Skeletal muscle tissue (tissue), 3 donors: ENCODE measurements at regions not wholly inside any gene's neighbourhood (a gene's known extent, or its start where the extent isn't known, plus 50 kb on each side); places are given as distances from the start of the nearest gene placed in this dataset.

Experiments used
- H3K27ac ChIP-seq: one replicate; pipeline ENCODE4 v1.7.0; 2013; ENCODE audit warnings: mild to moderate bottlenecking, low read depth, low read length, inconsistent platforms
- H3K27me3 ChIP-seq, 3 donors: one replicate each; pipeline ENCODE4 v1.7.0; 2013; ENCODE audit warnings: low read length in 3 of 3; ENCODE audit not compliant: control insufficient read depth in 3 of 3, insufficient read depth in 3 of 3
- H3K36me3 ChIP-seq, 3 donors: one replicate each; pipeline ENCODE4 v1.7.0; 2013; ENCODE audit warnings: low read length in 3 of 3; ENCODE audit not compliant: control insufficient read depth in 3 of 3, insufficient read depth in 3 of 3
- H3K4me1 ChIP-seq, 3 donors: one replicate each; pipeline ENCODE4 v1.7.0; 2013; ENCODE audit warnings: low read length in 3 of 3, mild to moderate bottlenecking in 3 of 3; ENCODE audit not compliant: control insufficient read depth in 3 of 3, insufficient read depth in 3 of 3
- H3K4me3 ChIP-seq, 3 donors: one replicate each; pipeline ENCODE4 v1.7.0; 2013; ENCODE audit warnings: low read length in 3 of 3
- H3K9ac ChIP-seq, 3 donors: one replicate each; pipeline ENCODE4 v1.7.0; 2013; ENCODE audit warnings: low read length in 3 of 3, mild to moderate bottlenecking in 3 of 3, moderate library complexity in 2 of 3, low read depth in 1 of 3
- H3K9me3 ChIP-seq, 3 donors: one replicate each; pipeline ENCODE4 v1.7.0; 2013; ENCODE audit warnings: low read length in 3 of 3; ENCODE audit not compliant: control insufficient read depth in 3 of 3
- donor health status: Osteomylitis.

DNA sequence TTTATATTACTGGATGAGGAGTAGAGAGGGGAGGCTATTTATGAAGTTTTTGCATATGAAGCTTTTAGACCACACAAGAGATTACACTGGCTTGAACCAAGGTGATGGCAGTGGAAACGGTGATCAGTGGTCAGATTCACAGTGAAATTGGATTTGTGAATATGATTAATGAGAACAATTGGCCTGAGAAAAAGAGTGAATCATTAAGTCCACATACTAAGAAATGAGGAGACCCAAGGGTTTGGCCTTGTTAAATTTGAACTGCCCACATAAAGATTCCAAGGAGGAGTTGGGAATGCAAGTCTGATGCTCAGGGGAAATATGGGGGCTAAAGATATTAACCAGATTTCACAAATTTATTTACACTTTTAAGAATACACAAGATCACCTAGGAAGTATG is 155.3 kb upstream of the ADGRL3 start:
- no peaks in the 10 kb centered on the region for H3K9me3 ChIP-seq
- no peaks in the 10 kb centered on the region for H3K27me3 ChIP-seq
- H3K9ac ChIP-seq: no peak overlapping the region
- no peak overlapping the region for H3K4me3 ChIP-seq
- no peaks in the 10 kb centered on the region for H3K4me1 ChIP-seq
- H3K27ac ChIP-seq: no peak overlapping the region
- no peaks in the 10 kb centered on the region for H3K36me3 ChIP-seq

DNA sequence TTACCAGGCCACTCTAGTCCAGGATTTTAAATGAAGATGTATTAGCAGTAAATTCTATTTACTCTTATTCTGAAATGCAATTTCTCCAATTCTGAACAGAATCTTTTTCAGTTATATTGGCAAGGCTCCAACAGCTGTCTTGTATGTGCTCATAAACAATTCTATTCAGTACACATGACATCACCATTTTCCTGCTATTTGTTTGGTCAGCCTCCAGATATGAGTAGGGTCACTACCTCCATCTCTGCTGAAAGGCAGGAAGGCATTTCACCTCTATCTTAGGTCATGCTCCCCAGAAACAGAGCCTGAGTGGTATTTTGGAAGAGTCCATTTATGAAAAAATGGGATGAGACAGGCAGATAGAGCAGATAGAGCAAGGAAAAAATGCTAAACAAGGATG is 151.1 kb upstream of the ADGRL3 start:
- no peaks in the 10 kb centered on the region for H3K27me3 ChIP-seq
- no peak overlapping the region for H3K27ac ChIP-seq
- H3K36me3 ChIP-seq: no peaks in the 10 kb centered on the region
- no peak overlapping the region for H3K9ac ChIP-seq
- no peak overlapping the region for H3K4me3 ChIP-seq
- H3K9me3 ChIP-seq: no peaks in the 10 kb centered on the region
- H3K4me1 ChIP-seq: no peaks in the 10 kb centered on the region

DNA sequence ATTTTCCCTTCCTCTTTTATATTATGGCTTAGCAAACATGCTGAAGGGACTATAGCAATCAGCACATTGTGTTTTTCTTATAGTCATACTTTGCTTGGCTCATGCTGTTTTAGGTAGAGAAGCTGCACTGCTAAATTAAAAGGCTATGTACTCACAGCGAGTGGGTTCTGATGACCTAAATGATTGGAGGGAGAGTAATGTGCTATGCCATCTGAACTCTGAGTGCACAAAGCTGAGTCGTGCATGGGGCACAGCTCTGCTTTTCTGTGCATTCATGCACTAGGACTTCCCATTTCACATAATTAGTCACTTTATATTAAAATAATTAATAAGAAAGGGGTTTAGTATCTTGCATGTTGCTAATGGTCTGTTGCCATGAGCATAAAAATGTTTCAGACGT is 132.7 kb upstream of the ADGRL3 start:
- H3K27me3 ChIP-seq: no peaks in the 10 kb centered on the region
- H3K36me3 ChIP-seq: no peaks in the 10 kb centered on the region
- H3K9ac ChIP-seq: no peak overlapping the region
- no peaks in the 10 kb centered on the region for H3K4me1 ChIP-seq
- no peak overlapping the region for H3K27ac ChIP-seq
- H3K4me3 ChIP-seq: no peak overlapping the region
- no peaks in the 10 kb centered on the region for H3K9me3 ChIP-seq

DNA sequence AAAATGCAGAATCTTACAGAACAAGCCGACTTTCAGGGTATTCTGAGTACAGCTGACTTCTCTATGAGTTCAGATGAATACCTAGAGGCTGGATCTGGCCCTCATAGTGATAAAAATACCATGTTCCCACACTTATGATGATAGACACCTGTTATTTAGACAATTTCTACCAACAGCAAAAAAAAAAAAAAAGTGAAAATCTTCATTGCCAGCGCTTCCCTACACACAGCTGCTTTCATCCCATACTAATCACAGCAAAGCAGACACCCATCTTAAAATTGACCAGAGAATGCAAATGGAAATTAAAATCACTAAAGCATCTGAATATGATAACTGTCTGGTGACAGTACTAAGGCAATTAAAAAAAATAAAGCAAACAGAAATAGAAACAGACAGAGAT is 132.1 kb upstream of the ADGRL3 start:
- Histone ChIP-seq H3K9me3 (no peaks in the 10 kb centered on the region), H3K27ac (no peak overlapping the region), H3K4me1 (no peaks in the 10 kb centered on the region), H3K4me3 (no peak overlapping the region), H3K36me3 (no peaks in the 10 kb centered on the region), H3K9ac (no peak overlapping the region), H3K27me3 (no peaks in the 10 kb centered on the region)

DNA sequence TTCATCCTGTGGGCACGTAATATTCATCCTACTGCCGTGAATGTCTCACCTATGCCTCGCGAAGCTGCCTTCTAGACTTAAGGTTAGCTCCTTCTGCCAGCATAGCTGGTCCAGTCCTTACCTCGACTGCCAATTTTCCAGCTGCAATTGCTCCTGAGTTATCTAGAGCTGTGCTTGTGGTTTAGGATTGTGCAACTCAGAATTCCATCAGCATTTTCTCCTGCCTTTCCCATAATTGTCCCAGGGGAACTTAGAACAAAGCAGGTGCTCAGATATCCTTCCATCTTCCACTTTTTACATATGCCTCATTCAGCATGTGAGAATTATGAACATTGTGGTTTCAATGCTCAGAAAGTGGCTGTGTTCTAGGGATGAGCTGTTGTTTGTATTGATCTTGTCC is 131.4 kb upstream of the ADGRL3 start:
- H3K27me3 ChIP-seq: no peaks in the 10 kb centered on the region
- H3K4me3 ChIP-seq: no peak overlapping the region
- no peaks in the 10 kb centered on the region for H3K4me1 ChIP-seq
- no peaks in the 10 kb centered on the region for H3K36me3 ChIP-seq
- no peaks in the 10 kb centered on the region for H3K9me3 ChIP-seq
- H3K9ac ChIP-seq: no peak overlapping the region
- no peak overlapping the region for H3K27ac ChIP-seq

DNA sequence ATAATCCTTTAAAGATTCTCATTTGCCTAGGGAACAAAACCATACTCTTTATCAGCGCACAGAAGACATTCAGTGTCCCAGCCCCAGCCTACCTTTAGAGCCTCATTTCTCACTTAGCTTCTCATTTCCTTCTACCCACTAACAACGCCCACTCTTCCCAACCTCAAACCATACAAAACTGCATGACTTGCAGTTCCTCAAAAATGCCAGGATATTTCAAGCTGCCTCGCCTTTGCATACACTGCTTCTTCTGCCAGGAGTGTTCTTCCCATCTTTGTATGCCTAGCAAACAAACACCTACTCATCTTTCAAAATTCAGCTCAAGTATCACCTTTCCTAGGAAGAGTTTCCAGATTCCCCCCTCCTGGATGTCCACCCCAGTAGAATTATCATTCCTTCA is 129.9 kb upstream of the ADGRL3 start:
- no peak overlapping the region for H3K4me3 ChIP-seq
- no peaks in the 10 kb centered on the region for H3K4me1 ChIP-seq
- H3K36me3 ChIP-seq: no peaks in the 10 kb centered on the region
- H3K9ac ChIP-seq: no peak overlapping the region
- no peaks in the 10 kb centered on the region for H3K27me3 ChIP-seq
- no peaks in the 10 kb centered on the region for H3K9me3 ChIP-seq
- H3K27ac ChIP-seq: no peak overlapping the region

DNA sequence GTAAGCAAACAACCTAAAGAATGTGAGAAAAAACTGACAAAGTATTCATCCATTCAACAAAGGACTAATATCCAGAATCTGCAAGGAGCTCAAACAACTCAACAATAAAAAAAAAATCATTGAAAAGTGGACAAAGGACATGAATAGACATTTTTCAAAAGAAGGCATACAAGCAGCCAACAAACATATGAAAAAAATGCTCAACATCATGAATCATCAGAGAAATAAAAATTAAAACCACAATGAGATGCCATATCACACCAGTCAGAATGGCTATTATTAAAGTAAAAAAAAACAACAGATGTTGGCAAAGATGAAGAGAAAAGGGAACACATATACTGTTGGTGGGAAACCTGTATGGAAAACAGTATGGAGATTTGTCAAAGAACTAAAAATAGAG is 120.7 kb upstream of the ADGRL3 start:
- no peak overlapping the region for H3K27ac ChIP-seq
- no peak overlapping the region for H3K4me3 ChIP-seq
- no peaks in the 10 kb centered on the region for H3K36me3 ChIP-seq
- no peaks in the 10 kb centered on the region for H3K4me1 ChIP-seq
- H3K27me3 ChIP-seq: no peaks in the 10 kb centered on the region
- H3K9ac ChIP-seq: no peak overlapping the region
- no peaks in the 10 kb centered on the region for H3K9me3 ChIP-seq

DNA sequence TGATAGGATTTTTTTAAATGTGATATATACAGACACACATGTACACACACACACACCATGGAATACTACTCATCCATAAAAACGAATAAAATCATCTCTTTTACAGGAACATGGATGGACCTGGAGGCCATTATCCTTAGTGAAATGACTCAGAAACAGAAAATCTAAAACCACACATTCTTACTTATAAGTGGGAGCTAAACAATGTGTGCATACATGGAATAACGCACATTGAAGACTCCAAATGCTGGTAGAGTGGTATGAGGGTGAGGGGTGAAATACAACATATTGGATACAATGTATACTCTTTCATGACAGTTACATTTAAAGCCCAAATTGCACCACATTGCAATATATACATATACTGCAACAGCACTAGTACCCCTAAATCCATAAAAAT is 120.2 kb upstream of the ADGRL3 start:
- no peak overlapping the region for H3K27ac ChIP-seq
- no peaks in the 10 kb centered on the region for H3K9me3 ChIP-seq
- H3K9ac ChIP-seq: no peak overlapping the region
- no peak overlapping the region for H3K4me3 ChIP-seq
- no peaks in the 10 kb centered on the region for H3K27me3 ChIP-seq
- no peaks in the 10 kb centered on the region for H3K4me1 ChIP-seq
- H3K36me3 ChIP-seq: no peaks in the 10 kb centered on the region

DNA sequence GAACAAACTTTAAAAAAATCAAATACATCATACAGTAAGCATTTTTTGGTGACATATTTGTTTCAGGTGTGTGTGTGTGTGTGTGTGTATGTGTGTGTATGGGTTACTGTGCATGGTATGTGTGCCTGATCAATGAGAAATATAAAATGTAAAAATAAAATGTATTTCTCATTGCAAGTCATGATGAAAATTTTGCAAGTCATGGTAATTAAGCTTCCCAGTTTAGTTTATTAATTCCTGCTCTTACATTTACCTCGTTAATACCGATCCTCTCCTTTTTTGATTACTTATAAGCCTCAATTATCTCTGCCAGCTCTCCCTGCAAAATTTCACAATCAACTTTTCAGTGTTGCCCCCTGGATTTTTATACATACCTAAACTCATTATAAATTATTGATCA is 114.6 kb upstream of the ADGRL3 start:
- Histone ChIP-seq H3K4me1 (no peaks in the 10 kb centered on the region), H3K9ac (no peak overlapping the region), H3K27ac (no peak overlapping the region), H3K36me3 (no peaks in the 10 kb centered on the region), H3K4me3 (no peak overlapping the region), H3K27me3 (no peaks in the 10 kb centered on the region), H3K9me3 (no peaks in the 10 kb centered on the region)

DNA sequence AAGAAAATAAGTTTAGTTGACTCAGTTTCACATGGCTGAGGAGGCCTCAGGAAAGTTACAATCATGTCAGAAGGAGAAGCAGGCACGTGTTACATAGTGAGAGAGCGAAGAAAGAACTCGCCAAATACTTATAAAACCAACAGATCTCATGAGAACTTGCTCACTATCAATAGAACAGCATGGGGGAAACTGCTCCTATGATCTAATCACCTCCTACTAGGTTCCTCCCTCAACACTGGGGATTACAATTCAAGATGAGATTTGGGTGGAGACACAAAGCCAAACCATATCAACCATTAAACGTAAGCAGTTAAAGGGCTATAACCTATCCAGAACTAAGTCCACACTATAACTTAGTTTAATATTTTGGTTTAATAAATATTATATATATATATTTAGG is 113.8 kb upstream of the ADGRL3 start:
- Histone ChIP-seq H3K9me3 (no peaks in the 10 kb centered on the region), H3K9ac (no peak overlapping the region), H3K4me1 (no peaks in the 10 kb centered on the region), H3K27me3 (no peaks in the 10 kb centered on the region), H3K36me3 (no peaks in the 10 kb centered on the region), H3K4me3 (no peak overlapping the region), H3K27ac (no peak overlapping the region)

DNA sequence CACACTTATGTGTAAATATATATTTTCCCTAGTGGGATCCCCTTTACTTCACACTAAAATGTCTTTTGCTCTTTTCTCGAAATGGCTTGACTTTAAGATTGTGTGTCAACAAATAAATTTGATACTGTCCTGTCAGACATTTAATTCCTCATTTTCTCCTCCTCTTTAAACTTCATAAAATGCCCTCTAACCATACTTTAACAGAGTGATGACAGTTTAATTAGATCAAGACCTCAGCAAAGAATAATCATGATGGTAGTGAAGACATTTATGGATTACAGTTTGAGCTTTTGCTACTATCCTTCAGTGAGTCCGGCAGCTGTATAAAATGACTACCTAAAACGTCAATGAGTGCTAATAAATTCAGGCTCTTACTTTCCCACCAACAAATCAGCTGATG is 113.1 kb upstream of the ADGRL3 start:
- Histone ChIP-seq H3K4me1 (no peaks in the 10 kb centered on the region), H3K27ac (no peak overlapping the region), H3K9me3 (no peaks in the 10 kb centered on the region), H3K27me3 (no peaks in the 10 kb centered on the region), H3K4me3 (no peak overlapping the region), H3K9ac (no peak overlapping the region), H3K36me3 (no peaks in the 10 kb centered on the region)
